NCI-H774 (cell line): ENCODE measurements at regions not wholly inside any gene's neighbourhood (a gene's known extent, or its start where the extent isn't known, plus 50 kb on each side); places are given as distances from the start of the nearest gene placed in this dataset.

Experiments used
- DNase-seq: peaks from one replicate; lab custom pipeline; 2025; lab: John Stamatoyannopoulos, UW

- DNase-seq, result no peak
These were observed 84.0 kb upstream of the PRICKLE1 start for GRCh38 chr12:42673535-42673934.

- no peak for DNase-seq
These were observed 81.2 kb upstream of the PRICKLE1 start for GRCh38 chr12:42670719-42671118.

GRCh38 chr12:42669553-42669952, 80.0 kb upstream of the PRICKLE1 start:
- no peak for DNase-seq

GRCh38 chr12:42666671-42667243, 77.2 kb upstream of the PRICKLE1 start:
- no peak for DNase-seq

DNA sequence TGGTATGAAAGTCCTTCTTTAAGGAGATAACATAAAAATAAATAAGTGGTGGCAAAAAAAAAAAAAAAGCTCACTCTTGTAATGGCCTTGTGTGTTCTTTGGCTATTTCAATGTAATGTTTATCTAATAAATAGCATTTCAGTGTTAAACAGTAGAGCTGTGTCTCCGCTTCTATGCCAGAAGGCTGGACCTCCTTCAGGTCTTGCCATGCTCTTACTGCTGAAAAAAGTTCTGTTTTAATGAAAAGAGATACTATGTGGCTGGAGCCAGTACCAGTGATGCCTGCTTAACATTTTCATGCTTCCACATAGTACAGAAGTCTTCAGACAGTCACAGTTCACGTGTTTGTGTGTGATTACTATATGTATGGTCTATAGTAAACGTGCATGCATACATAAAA, 74.1 kb upstream of the PRICKLE1 start:
- no peak for DNase-seq

GRCh38 chr12:42660968-42661937, 71.7 kb upstream of the PRICKLE1 start:
- no peak for DNase-seq

DNA sequence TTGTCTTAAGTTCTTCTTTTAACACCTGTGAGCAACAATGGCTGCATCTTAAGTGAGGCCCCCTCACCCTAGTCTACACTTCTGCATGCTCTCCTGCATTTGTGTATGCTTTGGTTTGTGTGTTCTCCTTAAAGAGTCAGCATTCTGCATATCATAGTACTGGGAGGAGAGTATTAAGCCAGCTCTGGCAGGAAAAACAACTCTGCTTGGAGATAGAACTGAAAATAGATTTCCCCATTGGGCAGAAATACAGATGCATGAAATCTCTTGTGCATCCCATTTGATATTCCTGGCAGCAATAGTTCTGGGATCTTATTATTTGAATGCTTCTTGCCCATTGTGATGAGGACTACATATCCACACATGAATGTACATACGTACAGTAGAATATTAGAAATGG, 70.6 kb upstream of the PRICKLE1 start:
- no peak for DNase-seq

DNA sequence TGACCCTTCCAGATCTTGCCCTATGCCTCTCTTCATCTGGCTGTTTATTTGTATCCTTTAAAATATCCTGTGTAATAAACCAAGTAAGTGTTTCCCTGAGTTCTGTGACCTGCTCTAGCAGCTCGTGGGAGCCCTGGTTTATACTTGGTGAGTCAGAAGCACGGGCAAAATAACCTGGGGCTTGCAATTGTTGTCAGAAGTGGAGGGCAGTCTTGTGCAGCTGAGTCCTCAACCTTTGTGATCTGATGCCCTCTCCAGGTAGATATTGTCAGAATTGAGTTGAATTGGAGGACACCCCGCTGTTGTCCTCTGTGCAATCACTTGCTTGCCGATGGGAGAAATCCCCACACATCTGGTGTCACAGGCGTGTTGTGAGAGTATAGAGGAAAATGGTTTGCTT, 62.5 kb upstream of the PRICKLE1 start:
- no peak for DNase-seq

DNA sequence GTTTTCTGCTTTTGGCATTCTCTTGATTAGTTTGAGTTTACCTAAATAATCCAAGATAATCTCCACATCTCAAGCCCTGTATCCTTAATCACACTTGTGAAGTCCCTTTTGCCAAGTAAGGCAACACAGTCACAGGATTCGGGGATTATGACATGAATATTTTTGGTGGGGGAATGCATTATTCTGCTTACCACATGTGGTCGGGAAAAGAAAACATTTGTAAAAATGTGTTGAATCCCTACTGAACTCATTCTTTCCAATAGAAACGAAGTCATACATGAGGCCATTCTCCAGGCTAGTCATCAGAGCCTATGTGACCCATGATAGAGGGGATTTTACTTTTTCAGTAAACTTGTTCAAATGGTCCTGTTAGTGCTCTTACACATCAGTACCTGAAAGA, 58.5 kb upstream of the PRICKLE1 start:
- DNase-seq, result no peak

DNA sequence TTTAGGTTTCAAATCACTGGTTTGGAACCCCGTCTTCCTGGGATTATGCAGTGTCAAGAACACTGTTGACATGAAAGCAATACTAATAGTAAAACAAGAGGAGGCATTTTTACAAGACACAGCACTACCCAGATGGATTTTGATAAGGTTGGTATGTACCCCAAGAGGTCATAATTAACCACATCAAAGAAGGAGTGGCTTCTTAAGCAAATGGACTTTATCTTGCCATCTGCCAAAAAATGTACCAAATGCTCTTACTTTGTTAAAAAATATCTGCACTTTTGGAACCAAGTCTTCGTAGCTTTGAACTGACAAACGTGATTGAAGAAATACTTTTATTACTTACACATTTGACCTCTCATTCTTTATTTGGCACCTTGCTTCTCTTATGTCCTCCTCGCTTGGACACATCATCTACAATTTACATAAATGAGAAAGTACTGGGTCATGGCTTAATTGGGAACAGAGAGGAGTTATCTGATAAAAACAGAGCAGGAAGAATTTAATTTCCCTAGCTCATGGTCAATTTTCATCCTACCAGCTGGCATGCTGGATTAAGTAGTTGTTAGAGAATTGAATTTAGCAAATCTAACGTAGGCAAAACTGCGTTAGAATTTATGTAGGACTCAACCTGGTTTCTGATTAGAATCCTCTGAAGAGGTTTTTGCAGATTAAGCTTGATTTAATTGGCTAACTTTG, 54.5 kb upstream of the PRICKLE1 start:
- DNase-seq, result no peak

DNA sequence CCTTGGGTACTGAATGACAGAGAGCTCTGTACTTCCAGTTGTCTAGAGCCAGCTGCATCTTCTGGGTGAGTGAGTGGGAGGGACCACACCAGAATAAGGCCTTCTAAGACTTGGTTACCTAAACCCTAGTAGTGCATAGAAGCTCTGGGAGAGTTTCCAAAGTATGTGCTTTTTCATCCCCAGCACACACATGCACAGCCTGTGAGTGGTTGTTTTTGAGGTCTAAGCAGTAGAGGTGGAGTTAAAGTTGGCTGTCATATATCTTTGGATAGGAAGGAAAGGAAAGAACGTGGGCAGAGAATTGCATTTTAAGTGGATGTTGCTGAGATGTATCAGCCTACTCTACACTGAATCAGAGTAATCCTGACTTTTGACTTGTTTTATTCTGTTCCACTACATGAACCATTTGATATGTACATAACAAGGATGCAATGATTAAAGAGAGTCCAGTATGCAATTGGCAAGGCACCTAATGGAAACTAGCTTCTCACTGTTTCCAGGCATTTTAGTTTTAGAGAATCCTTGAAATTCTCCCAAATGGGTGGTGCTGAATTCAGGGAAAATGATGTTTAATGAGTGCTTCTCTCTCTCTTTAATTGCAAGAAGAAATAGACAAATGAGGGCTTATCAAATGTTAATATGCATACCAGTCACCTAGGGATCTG, 51.8 kb upstream of the PRICKLE1 start:
- no peak for DNase-seq

- no peak for DNase-seq
These were observed 50.8 kb upstream of the PRICKLE1 start for GRCh38 chr12:42640391-42640790.

GRCh38 chr12:42639556-42639955, 50.0 kb upstream of the PRICKLE1 start:
- DNase-seq, result no peak
